HUES48 (cell line): ENCODE measurements at regions not wholly inside any gene's neighbourhood (a gene's known extent, or its start where the extent isn't known, plus 50 kb on each side); places are given as distances from the start of the nearest gene placed in this dataset.
"Not testable (repeated sequence)": the region's sequence is repeated elsewhere in the genome, so short reads cannot be mapped to it uniquely, and the experiment has no call there.

Experiments used
- H3K27ac ChIP-seq: one replicate; pipeline ENCODE4 v1.7.0; 2013; ENCODE audit warnings: low read depth, low read length, inconsistent platforms
- H3K27me3 ChIP-seq: 2 replicates; pipeline ENCODE4 v1.6.1; 2013; ENCODE audit warnings: mild to moderate bottlenecking, low read length; ENCODE audit not compliant: control insufficient read depth, insufficient read depth
- H3K36me3 ChIP-seq: 2 replicates; pipeline ENCODE4 v1.6.1; 2013; ENCODE audit warnings: low read length; ENCODE audit not compliant: control insufficient read depth, insufficient read depth
- H3K4me1 ChIP-seq: 2 replicates; pipeline ENCODE4 v1.6.1; 2013; ENCODE audit warnings: mild to moderate bottlenecking, low read length; ENCODE audit not compliant: control insufficient read depth, insufficient read depth
- H3K4me3 ChIP-seq: 2 replicates; pipeline ENCODE4 v1.5.1; 2013; ENCODE audit warnings: mild to moderate bottlenecking, low read depth, low read length
- H3K9ac ChIP-seq: 2 replicates; pipeline ENCODE4 v1.6.1; 2013; ENCODE audit warnings: mild to moderate bottlenecking, low read depth, low read length, moderate library complexity
- H3K9me3 ChIP-seq: 2 replicates; pipeline ENCODE4 v1.6.1; 2013; ENCODE audit warnings: low read length; ENCODE audit not compliant: control insufficient read depth, insufficient read depth

DNA sequence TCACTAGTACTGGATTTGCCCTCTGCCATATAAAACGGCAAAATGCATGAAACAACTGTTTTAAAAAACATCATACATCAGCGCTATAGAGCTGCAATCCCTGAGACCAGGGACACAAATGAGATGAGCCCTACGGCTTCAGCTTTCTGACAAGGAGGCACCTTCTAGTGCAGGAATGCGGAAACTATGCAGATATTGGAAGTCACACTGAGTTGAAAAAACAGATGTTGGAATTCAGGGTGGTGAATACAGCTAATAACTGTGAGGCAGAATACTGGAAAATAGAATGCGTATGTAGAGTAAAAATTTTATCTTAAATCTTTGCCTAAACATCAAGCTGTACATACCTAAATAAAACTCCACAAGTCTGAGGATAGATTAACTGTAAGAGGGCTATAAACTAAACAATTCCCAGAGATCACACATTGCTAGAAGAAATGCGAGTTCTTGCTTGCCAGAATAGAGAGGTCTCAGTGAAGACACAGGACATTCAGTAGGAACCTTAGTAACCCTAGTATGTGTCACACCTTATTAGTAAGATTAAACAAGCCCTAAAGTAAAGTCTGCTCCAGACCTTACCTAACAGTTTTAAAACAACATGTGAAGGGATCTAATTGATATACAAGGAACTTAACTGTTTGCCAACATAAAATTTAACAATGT lies 541.4 kb upstream of the DDX18 start:
- Histone ChIP-seq H3K36me3 (no peaks in the 10 kb centered on the region), H3K9me3 (no peaks in the 10 kb centered on the region), H3K27me3 (no peaks in the 10 kb centered on the region), H3K27ac (peak overlapping the region; percentile 76), H3K9ac (no peak overlapping the region), H3K4me3 (0 out of 2 replicates have a peak overlapping the region, but pooled peaks have one; percentile 25), H3K4me1 (peaks cover 47% of the 10 kb centered on the region)

DNA sequence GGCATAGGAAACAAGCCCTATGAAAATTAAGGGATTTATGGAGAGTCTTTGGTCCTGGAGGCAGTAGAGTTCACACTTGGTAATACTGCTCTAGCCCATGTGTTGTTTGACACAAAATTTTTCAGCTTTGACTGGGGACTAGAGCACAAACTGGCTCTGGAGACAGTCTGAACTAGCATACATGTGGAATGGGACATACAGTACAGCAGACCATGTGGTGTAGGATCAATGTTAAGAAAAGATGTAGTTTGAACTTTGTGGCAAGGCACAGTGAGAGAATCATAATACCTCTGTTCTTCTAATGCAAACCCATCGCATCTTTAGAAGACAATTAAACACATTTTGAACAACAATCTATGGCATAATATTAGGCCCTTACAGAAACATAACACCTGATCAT lies 521.5 kb upstream of the DDX18 start:
- H3K4me3 ChIP-seq: no peak overlapping the region
- no peak overlapping the region for H3K27ac ChIP-seq
- H3K9me3 ChIP-seq: peaks cover 5% of the 10 kb centered on the region; the same call in 1 of the 2 replicates
- no peaks in the 10 kb centered on the region for H3K4me1 ChIP-seq
- H3K9ac ChIP-seq: no peak overlapping the region
- no peaks in the 10 kb centered on the region for H3K27me3 ChIP-seq
- H3K36me3 ChIP-seq: no peaks in the 10 kb centered on the region

DNA sequence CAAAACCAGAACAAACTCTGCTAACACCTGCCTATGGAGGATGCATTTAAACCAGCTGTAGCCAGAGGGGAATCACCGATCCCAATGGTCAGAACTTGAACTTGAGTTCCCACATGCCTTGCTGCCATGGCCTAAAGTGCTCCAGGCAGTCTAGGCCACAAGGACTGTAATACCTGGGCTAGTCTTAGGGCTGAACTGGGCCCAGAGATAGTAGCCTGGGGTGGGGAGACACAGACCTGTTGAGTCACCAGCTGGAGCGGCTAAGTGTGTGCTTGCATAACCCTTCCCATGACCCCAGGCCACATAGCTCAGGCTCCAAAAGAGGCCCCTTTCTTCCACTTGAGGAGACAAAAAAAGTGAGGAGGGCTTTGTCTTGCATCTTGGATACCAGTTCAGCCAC lies 515.0 kb upstream of the DDX18 start:
- Histone ChIP-seq H3K4me3 (no peak overlapping the region), H3K27ac (no peak overlapping the region), H3K4me1 (no peaks in the 10 kb centered on the region)

DNA sequence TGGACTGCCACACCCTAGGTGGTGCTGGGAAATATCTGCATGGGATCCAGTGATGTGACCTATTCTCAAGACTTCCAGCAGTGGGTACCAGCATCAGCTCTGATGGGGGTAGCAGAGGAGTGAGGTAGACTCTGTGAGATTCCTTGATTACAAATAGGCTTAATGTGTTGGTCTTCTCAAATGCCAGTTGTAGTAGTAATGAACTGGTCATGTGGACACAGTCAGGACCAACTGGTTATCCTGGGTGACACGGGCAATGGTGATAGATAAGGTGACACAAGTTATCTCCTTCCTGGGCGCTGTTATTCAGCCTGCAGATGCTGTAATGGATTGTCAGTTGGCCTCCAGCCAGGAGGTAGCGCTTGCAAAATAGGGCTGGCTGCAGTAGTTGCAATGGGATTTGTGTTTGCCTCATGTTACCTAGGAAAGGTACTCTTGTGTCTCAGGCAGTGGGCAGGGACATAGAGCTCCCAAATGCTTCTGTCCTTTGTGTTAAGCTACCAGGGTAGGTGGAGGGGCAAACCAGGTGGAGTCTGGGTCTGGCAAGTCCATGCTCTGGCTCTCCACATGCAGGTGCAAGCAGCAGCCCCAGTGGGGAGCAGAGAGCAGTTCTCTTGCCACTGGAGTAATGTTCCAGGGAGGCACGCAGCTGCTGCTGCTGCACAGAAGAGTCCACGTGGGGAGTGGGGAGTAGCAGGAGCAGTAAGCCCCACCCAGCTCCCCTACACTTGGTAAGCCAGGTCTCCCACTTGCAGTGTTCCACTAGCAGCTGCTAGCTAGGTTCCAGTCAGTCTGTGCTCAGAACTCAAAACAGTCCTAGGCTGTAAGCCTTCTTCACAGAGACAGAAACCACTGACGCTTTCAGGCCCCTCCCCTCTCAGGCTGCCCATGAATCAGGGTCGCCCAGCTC lies 505.4 kb upstream of the DDX18 start:
- H3K9me3 ChIP-seq: no peaks in the 10 kb centered on the region
- H3K36me3 ChIP-seq: no peaks in the 10 kb centered on the region
- no peaks in the 10 kb centered on the region for H3K27me3 ChIP-seq
- no peak overlapping the region for H3K4me3 ChIP-seq
- no peak overlapping the region for H3K9ac ChIP-seq
- no peak overlapping the region for H3K27ac ChIP-seq
- H3K4me1 ChIP-seq: no peaks in the 10 kb centered on the region

More for the DNA sequence above, 515.0 kb upstream of the DDX18 start:
- no peaks in the 10 kb centered on the region for H3K27me3 ChIP-seq
- no peaks in the 10 kb centered on the region for H3K36me3 ChIP-seq
- no peaks in the 10 kb centered on the region for H3K9me3 ChIP-seq
- no peak overlapping the region for H3K9ac ChIP-seq

DNA sequence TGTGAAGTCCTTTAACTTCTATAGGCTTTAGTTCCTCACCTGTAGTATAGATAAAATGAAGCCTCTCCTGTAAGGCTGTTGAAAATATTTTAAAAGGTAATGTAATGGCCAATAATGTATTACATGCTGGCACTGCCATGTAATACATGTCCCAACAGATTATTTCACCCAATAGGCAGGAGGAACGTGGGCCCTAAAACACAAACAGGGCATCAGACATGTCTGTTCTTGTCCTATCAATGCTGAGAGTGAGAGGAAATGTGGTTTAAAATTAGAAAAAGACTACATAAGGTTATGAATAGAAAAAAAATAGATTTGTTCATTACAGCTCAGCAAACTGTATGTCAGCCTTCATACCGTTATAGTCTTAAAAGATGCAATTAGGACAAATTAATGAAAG lies 492.7 kb upstream of the DDX18 start:
- Histone ChIP-seq H3K27me3 (no peaks in the 10 kb centered on the region), H3K27ac (no peak overlapping the region), H3K4me3 (no peak overlapping the region), H3K9ac (no peak overlapping the region), H3K9me3 (no peaks in the 10 kb centered on the region), H3K4me1 (no peaks in the 10 kb centered on the region), H3K36me3 (no peaks in the 10 kb centered on the region)

DNA sequence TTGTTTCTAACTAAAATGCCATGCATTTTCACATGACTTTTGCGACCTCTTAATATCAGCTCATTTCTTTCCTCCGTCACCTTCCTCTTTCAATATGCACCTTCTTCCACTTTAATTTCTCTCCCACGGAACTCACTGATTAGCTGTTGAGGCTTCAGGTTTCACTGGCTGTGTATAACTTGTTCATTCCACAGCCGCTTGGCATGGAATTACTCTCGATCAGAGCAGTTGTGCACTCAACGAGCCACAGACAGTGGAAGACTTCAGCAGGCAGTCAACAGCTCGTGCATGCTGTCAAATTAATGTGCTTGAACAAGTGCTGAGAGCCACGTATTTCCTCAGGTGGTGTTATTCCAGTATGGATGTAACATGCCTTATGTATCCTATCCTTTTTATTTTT lies 491.2 kb upstream of the DDX18 start:
- H3K27me3 ChIP-seq: no peaks in the 10 kb centered on the region
- no peaks in the 10 kb centered on the region for H3K9me3 ChIP-seq
- no peak overlapping the region for H3K27ac ChIP-seq
- no peak overlapping the region for H3K4me3 ChIP-seq
- H3K4me1 ChIP-seq: no peaks in the 10 kb centered on the region
- H3K9ac ChIP-seq: no peak overlapping the region
- no peaks in the 10 kb centered on the region for H3K36me3 ChIP-seq

DNA sequence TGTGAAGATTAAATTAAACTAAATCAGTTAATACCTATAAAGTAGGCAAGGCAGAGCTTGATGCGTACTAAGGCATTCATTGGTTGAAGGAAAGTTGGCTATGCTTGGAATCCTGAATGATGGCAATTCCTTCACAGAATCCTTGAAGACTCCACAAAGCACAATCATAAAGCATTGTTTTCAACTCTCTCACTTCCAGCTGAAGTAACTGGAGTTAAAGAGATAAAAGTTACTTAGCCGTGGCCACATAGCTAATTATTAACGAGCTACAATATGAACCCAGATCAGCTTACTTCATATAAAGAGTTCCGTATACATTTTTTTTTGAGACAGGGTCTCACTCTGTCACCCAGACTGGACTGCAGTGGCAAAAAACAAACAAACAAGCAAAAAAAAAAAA lies 483.9 kb upstream of the DDX18 start:
- Histone ChIP-seq H3K4me1 (no peaks in the 10 kb centered on the region), H3K9me3 (no peaks in the 10 kb centered on the region)

DNA sequence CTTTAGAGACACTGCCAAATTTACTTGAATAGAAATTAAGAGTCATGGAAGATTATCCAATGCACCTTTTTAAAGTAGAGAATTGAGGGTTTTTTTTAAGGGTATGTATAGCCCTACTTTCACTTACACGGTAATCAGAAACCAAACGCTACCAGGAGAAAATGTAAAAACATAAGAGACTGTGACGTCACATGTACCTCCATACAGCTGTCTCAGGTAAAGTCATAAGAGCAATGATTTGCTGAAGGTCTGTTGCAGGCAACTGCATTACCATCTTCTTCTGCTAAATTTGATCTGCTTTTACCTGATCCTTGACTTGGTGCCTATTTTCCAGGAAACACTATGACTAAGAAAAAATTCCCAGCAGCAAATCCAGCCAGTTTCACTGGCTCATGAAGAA lies 478.5 kb upstream of the DDX18 start:
- no peak overlapping the region for H3K4me3 ChIP-seq
- H3K27me3 ChIP-seq: no peaks in the 10 kb centered on the region
- H3K27ac ChIP-seq: no peak overlapping the region
- H3K9ac ChIP-seq: no peak overlapping the region
- H3K9me3 ChIP-seq: no peaks in the 10 kb centered on the region
- H3K36me3 ChIP-seq: no peaks in the 10 kb centered on the region
- H3K4me1 ChIP-seq: no peaks in the 10 kb centered on the region

More for the DNA sequence above, 483.9 kb upstream of the DDX18 start:
- Histone ChIP-seq H3K27me3 (no peaks in the 10 kb centered on the region), H3K9ac (no peak overlapping the region), H3K36me3 (no peaks in the 10 kb centered on the region), H3K27ac (no peak overlapping the region), H3K4me3 (no peak overlapping the region)

DNA sequence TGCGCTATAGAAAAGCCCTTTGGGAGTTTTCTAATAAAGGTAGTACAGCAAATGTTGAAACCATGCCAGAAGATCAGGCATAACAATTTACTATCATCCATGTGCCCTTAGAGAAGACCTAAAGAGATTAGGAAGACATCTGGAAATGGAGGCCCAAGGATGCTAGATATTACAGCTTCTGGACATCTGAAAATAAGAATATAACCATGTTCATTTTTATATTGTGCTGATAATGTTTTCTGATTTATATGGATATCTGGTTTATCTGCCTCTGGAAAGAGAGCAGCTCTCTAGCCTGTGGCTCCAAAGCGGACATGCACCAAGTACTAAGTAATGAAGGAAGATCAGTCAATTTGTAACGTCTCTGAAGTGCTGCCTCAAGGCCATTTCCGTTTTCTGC lies 478.0 kb upstream of the DDX18 start:
- Histone ChIP-seq H3K4me1 (no peaks in the 10 kb centered on the region), H3K9me3 (no peaks in the 10 kb centered on the region), H3K27ac (no peak overlapping the region), H3K9ac (no peak overlapping the region), H3K4me3 (no peak overlapping the region), H3K36me3 (no peaks in the 10 kb centered on the region), H3K27me3 (no peaks in the 10 kb centered on the region)

DNA sequence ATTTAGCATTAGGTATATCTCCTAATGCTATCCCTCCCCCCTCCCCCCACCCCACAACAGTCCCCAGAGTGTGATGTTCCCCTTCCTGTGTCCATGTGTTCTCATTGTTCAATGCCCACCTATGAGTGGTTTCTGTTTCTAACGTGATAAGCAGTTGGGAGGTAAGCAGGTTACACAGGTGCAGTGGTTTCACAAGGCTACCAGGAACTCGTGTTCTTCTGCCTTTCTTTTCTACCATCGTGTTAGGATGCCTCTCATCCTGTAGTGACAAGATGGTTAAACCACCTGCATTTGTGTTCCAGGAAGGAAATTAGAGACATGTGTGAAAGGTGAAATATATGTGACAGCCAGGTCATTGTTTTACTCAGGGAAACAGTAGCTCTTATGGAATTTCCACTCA lies 476.5 kb upstream of the DDX18 start:
- H3K36me3 ChIP-seq, H3K27me3 ChIP-seq, H3K4me3 ChIP-seq, H3K9ac ChIP-seq, H3K9me3 ChIP-seq, H3K4me1 ChIP-seq, H3K27ac ChIP-seq: not testable (repeated sequence)

DNA sequence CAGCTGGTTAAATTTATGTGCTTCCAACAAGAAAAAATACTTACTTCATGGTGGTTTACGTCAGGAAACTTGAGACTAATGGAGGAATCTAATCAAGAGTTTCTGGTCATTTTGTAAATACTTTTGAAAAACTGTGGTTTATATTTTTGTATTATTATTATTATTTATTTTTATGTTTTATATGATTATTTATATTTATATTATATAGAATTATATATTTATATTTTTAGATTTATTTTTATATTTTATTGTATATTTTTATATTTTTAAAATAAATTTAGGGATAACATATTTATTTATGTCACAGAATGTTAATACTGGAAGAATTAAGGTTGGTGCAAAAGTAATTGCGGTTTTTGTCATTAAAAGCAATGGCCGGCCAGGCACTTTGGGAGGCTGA lies 474.5 kb upstream of the DDX18 start:
- H3K9ac ChIP-seq: no peak overlapping the region
- no peak overlapping the region for H3K27ac ChIP-seq
- no peaks in the 10 kb centered on the region for H3K9me3 ChIP-seq
- no peak overlapping the region for H3K4me3 ChIP-seq
- H3K27me3 ChIP-seq: no peaks in the 10 kb centered on the region
- no peaks in the 10 kb centered on the region for H3K36me3 ChIP-seq
- H3K4me1 ChIP-seq: no peaks in the 10 kb centered on the region
